MM.1S (cell line): ENCODE measurements at regions not wholly inside any gene's neighbourhood (a gene's known extent, or its start where the extent isn't known, plus 50 kb on each side); places are given as distances from the start of the nearest gene placed in this dataset.
"Not testable (repeated sequence)": the region's sequence is repeated elsewhere in the genome, so short reads cannot be mapped to it uniquely, and the experiment has no call there.

Experiments
- EZH2 ChIP-seq: fragments of 300-600 bp; sonication (generic); optimal IDR thresholded peaks from 2 replicates; pipeline ENCODE3; 2017; ENCODE audit warnings: low read depth, mild to moderate bottlenecking, antibody characterized with exemption, low read length, mixed read lengths
- EZH2phosphoT487 ChIP-seq: fragments of 300-600 bp; sonication (generic); IDR thresholded peaks from 2 replicates; pipeline ENCODE4 v1.6.1; 2018; ENCODE audit warnings: antibody characterized with exemption, low read length
- TF ChIP-seq, protein P1 (sequence below): fragments of 300-600 bp; sonication (generic); IDR thresholded peaks from 2 replicates; pipeline ENCODE4 v1.5.1; 2016; ENCODE audit warnings: antibody characterized with exemption, low read length, mixed read lengths

DNA sequence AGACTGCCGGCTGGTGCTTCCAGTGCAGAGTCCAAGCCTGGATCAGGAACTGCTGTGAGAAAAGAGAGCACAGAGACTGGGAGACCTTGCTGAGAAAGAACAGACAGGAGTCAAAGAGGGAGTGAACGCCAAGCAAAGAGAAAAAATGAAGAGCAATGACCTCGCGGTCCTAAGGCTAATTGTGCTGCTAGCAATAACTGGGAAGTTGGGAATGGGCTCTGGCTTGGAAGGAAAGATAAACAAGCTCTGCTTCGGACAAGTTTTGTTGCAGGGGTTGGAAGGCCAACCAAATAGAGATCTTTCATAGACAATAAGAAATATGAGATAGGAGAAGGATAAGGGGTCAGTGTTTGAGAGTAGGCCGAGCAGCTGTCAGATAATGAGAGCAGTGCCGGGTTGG, 99.4 kb downstream of the TRIM43 start:
- TF ChIP-seq, protein P1, sequence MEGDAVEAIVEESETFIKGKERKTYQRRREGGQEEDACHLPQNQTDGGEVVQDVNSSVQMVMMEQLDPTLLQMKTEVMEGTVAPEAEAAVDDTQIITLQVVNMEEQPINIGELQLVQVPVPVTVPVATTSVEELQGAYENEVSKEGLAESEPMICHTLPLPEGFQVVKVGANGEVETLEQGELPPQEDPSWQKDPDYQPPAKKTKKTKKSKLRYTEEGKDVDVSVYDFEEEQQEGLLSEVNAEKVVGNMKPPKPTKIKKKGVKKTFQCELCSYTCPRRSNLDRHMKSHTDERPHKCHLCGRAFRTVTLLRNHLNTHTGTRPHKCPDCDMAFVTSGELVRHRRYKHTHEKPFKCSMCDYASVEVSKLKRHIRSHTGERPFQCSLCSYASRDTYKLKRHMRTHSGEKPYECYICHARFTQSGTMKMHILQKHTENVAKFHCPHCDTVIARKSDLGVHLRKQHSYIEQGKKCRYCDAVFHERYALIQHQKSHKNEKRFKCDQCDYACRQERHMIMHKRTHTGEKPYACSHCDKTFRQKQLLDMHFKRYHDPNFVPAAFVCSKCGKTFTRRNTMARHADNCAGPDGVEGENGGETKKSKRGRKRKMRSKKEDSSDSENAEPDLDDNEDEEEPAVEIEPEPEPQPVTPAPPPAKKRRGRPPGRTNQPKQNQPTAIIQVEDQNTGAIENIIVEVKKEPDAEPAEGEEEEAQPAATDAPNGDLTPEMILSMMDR = not testable (repeated sequence)
- not testable (repeated sequence) for TF ChIP-seq EZH2phosphoT487, EZH2
